Mesenchymal stem cell (in vitro differentiated cells and primary cell): ENCODE measurements at regions not wholly inside any gene's neighbourhood (a gene's known extent, or its start where the extent isn't known, plus 50 kb on each side); places are given as distances from the start of the nearest gene placed in this dataset.

ENCODE experiments used
- DNase-seq: peaks from one replicate; pipeline ENCODE4 v3.0.0-alpha.2; 2013
- H2AFZ ChIP-seq: one replicate; pipeline ENCODE4 v1.6.1; 2013; ENCODE audit warnings: low read depth, mild to moderate bottlenecking, control low read depth, inconsistent platforms, low read length, moderate library complexity
- H2AK5ac ChIP-seq: 2 replicates; pipeline ENCODE4 v1.6.1; 2013; ENCODE audit warnings: low read length, moderate library complexity, mild to moderate bottlenecking, inconsistent platforms; ENCODE audit not compliant: severe bottlenecking
- H2BK120ac ChIP-seq: one replicate; pipeline ENCODE4 v1.6.1; 2013; ENCODE audit warnings: low read depth, mild to moderate bottlenecking, inconsistent platforms, low read length, moderate library complexity
- H2BK12ac ChIP-seq, 2 experiments: one replicate each; pipeline ENCODE4 v1.6.1; 2013; ENCODE audit warnings: inconsistent platforms in 2 of 2, low read length in 2 of 2, mild to moderate bottlenecking in 2 of 2, moderate library complexity in 2 of 2, control low read depth in 1 of 2
- H2BK15ac ChIP-seq: one replicate; pipeline ENCODE4 v1.6.1; 2013; ENCODE audit warnings: mild to moderate bottlenecking, low read depth, inconsistent platforms; ENCODE audit not compliant: poor library complexity, severe bottlenecking
- H2BK5ac ChIP-seq: 2 replicates; pipeline ENCODE4 v1.6.1; 2013; ENCODE audit warnings: low read depth, mild to moderate bottlenecking, low read length, control low read depth, inconsistent platforms; ENCODE audit not compliant: poor library complexity, severe bottlenecking
- H3K14ac ChIP-seq, 2 experiments: one replicate each; pipeline ENCODE4 v1.6.1; 2013; ENCODE audit warnings: inconsistent platforms in 2 of 2, low read length in 2 of 2, control low read depth in 1 of 2, mild to moderate bottlenecking in 1 of 2, moderate library complexity in 1 of 2
- H3K18ac ChIP-seq, 2 experiments: one replicate each; pipeline ENCODE4 v1.6.1; 2013; ENCODE audit warnings: inconsistent platforms in 2 of 2, low read length in 2 of 2, control low read depth in 1 of 2, low read depth in 1 of 2, mild to moderate bottlenecking in 1 of 2
- H3K23ac ChIP-seq, 2 experiments: one replicate each; pipeline ENCODE4 v1.6.1; 2013; ENCODE audit warnings: inconsistent platforms in 2 of 2, low read length in 2 of 2, mild to moderate bottlenecking in 2 of 2, moderate library complexity in 2 of 2, control low read depth in 1 of 2
- H3K27ac ChIP-seq: 2 replicates; pipeline ENCODE4 v1.5.1; 2013; ENCODE audit warnings: mild to moderate bottlenecking, moderate library complexity, low read length, control low read depth, inconsistent platforms; ENCODE audit not compliant: poor library complexity, severe bottlenecking
- H3K27me3 ChIP-seq, 2 experiments: 2 replicates each; pipeline versions ENCODE4 v1.6.1 to v1.7.0; 2013; ENCODE audit warnings: low read length in 2 of 2, mild to moderate bottlenecking in 2 of 2, moderate library complexity in 2 of 2, control low read depth in 1 of 2, inconsistent platforms in 1 of 2; ENCODE audit not compliant: control insufficient read depth in 1 of 2, insufficient read depth in 1 of 2
- H3K36me3 ChIP-seq, 2 experiments: 2 replicates each; pipeline versions ENCODE4 v1.6.1 to v1.7.0; 2013; ENCODE audit warnings: low read length in 2 of 2, control low read depth in 1 of 2, inconsistent platforms in 1 of 2, low read depth in 1 of 2, mild to moderate bottlenecking in 1 of 2; ENCODE audit not compliant: insufficient read depth in 2 of 2, control insufficient read depth in 1 of 2
- H3K4ac ChIP-seq, 2 experiments: one replicate each; pipeline ENCODE4 v1.6.1; 2013; ENCODE audit warnings: inconsistent platforms in 2 of 2, low read length in 2 of 2, mild to moderate bottlenecking in 2 of 2, moderate library complexity in 2 of 2, control low read depth in 1 of 2, low read depth in 1 of 2
- H3K4me1 ChIP-seq: 2 replicates; pipeline ENCODE4 v1.6.1; 2013; ENCODE audit warnings: low read depth, low read length, control low read depth; ENCODE audit not compliant: control insufficient read depth, insufficient read depth
- H3K4me2 ChIP-seq: 2 replicates; pipeline ENCODE4 v1.6.1; 2013; ENCODE audit warnings: low read length, mild to moderate bottlenecking, inconsistent platforms; ENCODE audit not compliant: poor library complexity, severe bottlenecking
- H3K4me3 ChIP-seq, 2 experiments: 2 replicates each; pipeline versions ENCODE4 v1.5.1 to v1.7.0; 2013; ENCODE audit warnings: low read length in 2 of 2, mild to moderate bottlenecking in 2 of 2, control low read depth in 1 of 2, low read depth in 1 of 2; ENCODE audit not compliant: insufficient read depth in 1 of 2
- H3K79me1 ChIP-seq: replicated peaks from 2 replicates; pipeline ENCODE4 v1.6.1; 2013; ENCODE audit warnings: mild to moderate bottlenecking, control low read depth, low read length, inconsistent platforms; ENCODE audit not compliant: poor library complexity, severe bottlenecking
- H3K9ac ChIP-seq: 2 replicates; pipeline ENCODE4 v1.7.0; 2013; ENCODE audit warnings: mild to moderate bottlenecking, low read length, moderate library complexity
- H3K9me3 ChIP-seq: 2 replicates; pipeline ENCODE4 v1.7.0; 2013; ENCODE audit warnings: mild to moderate bottlenecking, low read length; ENCODE audit not compliant: control insufficient read depth
- H4K8ac ChIP-seq: one replicate; pipeline ENCODE4 v1.6.1; 2013; ENCODE audit warnings: inconsistent platforms, mild to moderate bottlenecking, low read length, moderate library complexity
- H4K91ac ChIP-seq: one replicate; pipeline ENCODE4 v1.6.1; 2013; ENCODE audit warnings: mild to moderate bottlenecking, low read length, inconsistent platforms
- WGBS: methylation state at CpG from one replicate; pipeline ENCODE4 v1.1.7; 2013; ENCODE audit warnings: mixed read lengths; 5-methylcytosine and 5-hydroxymethylcytosine counted together

- Histone ChIP-seq H3K27me3 (no peaks in the 10 kb centered on the region), H3K4me3 (no peak overlapping the region), H3K4me1 (no peaks in the 10 kb centered on the region), H2BK5ac (no peak overlapping the region), H2BK120ac (no peak overlapping the region), H2AFZ (no peak overlapping the region), H4K91ac (no peak overlapping the region), H3K9ac (no peak overlapping the region), H2AK5ac (no peak overlapping the region), H3K79me1 (no peaks in the 10 kb centered on the region), H3K9me3 (no peaks in the 10 kb centered on the region), H2BK12ac (no peak overlapping the region), H4K8ac (no peak overlapping the region), H3K18ac (no peak overlapping the region), H3K4ac (no peak overlapping the region), H3K23ac (no peak overlapping the region), H3K14ac (no peak overlapping the region), H2BK15ac (no peak overlapping the region), H3K36me3 (no peaks in the 10 kb centered on the region), H3K4me2 (no peak overlapping the region), H3K27ac (no peak overlapping the region)
- WGBS, result 35% methylated on average over 2 of the region's 2 CpGs
- DNase-seq, result no peak
These were observed 287.8 kb downstream of the CHL1 start for GRCh38 chr3:484341-484740.

DNA sequence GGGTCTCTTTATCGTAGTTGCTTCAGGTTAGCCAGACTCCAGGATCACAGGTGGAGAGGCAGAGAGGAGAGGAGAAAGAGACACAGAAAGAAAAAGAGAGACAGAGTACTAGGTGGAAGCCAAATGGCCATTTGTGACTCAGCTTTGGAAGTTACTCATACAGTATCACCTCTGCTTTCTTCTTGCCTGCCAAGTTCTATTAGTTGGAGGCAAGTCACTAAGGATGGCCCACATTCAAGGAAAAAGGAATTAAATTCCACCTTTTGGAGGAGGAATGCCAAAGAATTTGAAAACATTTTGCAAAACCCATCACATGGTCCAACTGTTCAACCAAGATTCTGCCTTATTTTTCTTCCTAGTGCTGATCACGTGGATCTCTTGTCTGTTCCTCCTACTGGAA, 291.1 kb downstream of the CHL1 start:
- H3K27me3 ChIP-seq, result no peaks in the 10 kb centered on the region
- no peak overlapping the region for H3K27ac ChIP-seq
- no peaks in the 10 kb centered on the region for H3K36me3 ChIP-seq
- no peak overlapping the region for H2BK15ac ChIP-seq
- H4K91ac ChIP-seq, result no peak overlapping the region
- H3K4me1 ChIP-seq, result no peaks in the 10 kb centered on the region
- H2BK5ac ChIP-seq, result no peak overlapping the region
- H2AK5ac ChIP-seq, result no peak overlapping the region
- no peak overlapping the region for H3K4me2 ChIP-seq
- H3K4ac ChIP-seq, result no peak overlapping the region
- no peak overlapping the region for H3K14ac ChIP-seq
- no peaks in the 10 kb centered on the region for H3K79me1 ChIP-seq
- H3K18ac ChIP-seq, result no peak overlapping the region
- no peak overlapping the region for H3K9ac ChIP-seq
- H2AFZ ChIP-seq, result no peak overlapping the region
- no peak overlapping the region for H3K4me3 ChIP-seq
- no peak overlapping the region for H2BK120ac ChIP-seq
- 0% methylated on average over 1 of the region's 2 CpGs for WGBS
- H2BK12ac ChIP-seq, result no peak overlapping the region
- no peak overlapping the region for H4K8ac ChIP-seq
- DNase-seq, result no peak
- no peak overlapping the region for H3K23ac ChIP-seq
- no peaks in the 10 kb centered on the region for H3K9me3 ChIP-seq

- Histone ChIP-seq H2AFZ (no peak overlapping the region), H3K9ac (no peak overlapping the region), H3K4me2 (no peak overlapping the region), H3K79me1 (no peaks in the 10 kb centered on the region), H3K4me3 (no peak overlapping the region), H2BK12ac (no peak overlapping the region), H4K91ac (no peak overlapping the region), H2BK5ac (no peak overlapping the region), H3K4me1 (no peaks in the 10 kb centered on the region), H2AK5ac (no peak overlapping the region), H4K8ac (no peak overlapping the region), H3K27me3 (no peaks in the 10 kb centered on the region), H3K27ac (no peak overlapping the region), H2BK15ac (no peak overlapping the region), H3K23ac (no peak overlapping the region), H3K4ac (no peak overlapping the region), H3K9me3 (no peaks in the 10 kb centered on the region), H3K18ac (no peak overlapping the region), H3K14ac (no peak overlapping the region), H3K36me3 (no peaks in the 10 kb centered on the region), H2BK120ac (no peak overlapping the region)
- no peak for DNase-seq
- WGBS, result 58% methylated on average over 3 of the region's 3 CpGs
These were observed 296.2 kb downstream of the CHL1 start for GRCh38 chr3:492586-493316.

- no peak overlapping the region for H3K27ac ChIP-seq
- DNase-seq, result no peak
- H2AFZ ChIP-seq, result no peak overlapping the region
- no peak overlapping the region for H3K4me2 ChIP-seq
- no peaks in the 10 kb centered on the region for H3K4me1 ChIP-seq
- no peak overlapping the region for H2BK15ac ChIP-seq
- no peak overlapping the region for H4K8ac ChIP-seq
- H2AK5ac ChIP-seq, result no peak overlapping the region
- H3K27me3 ChIP-seq, result no peaks in the 10 kb centered on the region
- H3K9me3 ChIP-seq, result no peaks in the 10 kb centered on the region
- no peak overlapping the region for H3K4ac ChIP-seq
- no peaks in the 10 kb centered on the region for H3K36me3 ChIP-seq
- H2BK12ac ChIP-seq, result no peak overlapping the region
- H3K23ac ChIP-seq, result no peak overlapping the region
- H3K9ac ChIP-seq, result no peak overlapping the region
- no peak overlapping the region for H3K18ac ChIP-seq
- H2BK5ac ChIP-seq, result no peak overlapping the region
- H3K14ac ChIP-seq, result no peak overlapping the region
- H3K4me3 ChIP-seq, result no peak overlapping the region
- no peaks in the 10 kb centered on the region for H3K79me1 ChIP-seq
- no peak overlapping the region for H2BK120ac ChIP-seq
- no peak overlapping the region for H4K91ac ChIP-seq
- 90% methylated on average over 3 of the region's 4 CpGs for WGBS
These were observed 297.6 kb downstream of the CHL1 start for GRCh38 chr3:494190-494589.
